H9 (cell line): ENCODE measurements at regions not wholly inside any gene's neighbourhood (a gene's known extent, or its start where the extent isn't known, plus 50 kb on each side); places are given as distances from the start of the nearest gene placed in this dataset.

Experiments
- DNase-seq: peaks from one replicate; pipeline ENCODE4 v3.0.0-alpha.2; 2017
- H2AFZ ChIP-seq: one replicate; pipeline ENCODE4 v1.6.1; 2013; ENCODE audit warnings: mild to moderate bottlenecking, low read length, control low read depth, moderate library complexity
- H2AK5ac ChIP-seq: 2 replicates; pipeline ENCODE4 v1.6.1; 2013; ENCODE audit warnings: low read length, control low read depth, mixed read lengths; ENCODE audit not compliant: insufficient read length
- H2BK120ac ChIP-seq: one replicate; pipeline ENCODE4 v1.6.1; 2013; ENCODE audit warnings: low read depth, mild to moderate bottlenecking, low read length, control low read depth, inconsistent platforms; ENCODE audit not compliant: poor library complexity, severe bottlenecking
- H2BK12ac ChIP-seq: 2 replicates; pipeline ENCODE4 v1.6.1; 2013; ENCODE audit warnings: low read length, control low read depth, mixed read lengths, low read depth; ENCODE audit not compliant: insufficient read length
- H2BK15ac ChIP-seq: 2 replicates; pipeline ENCODE4 v1.6.1; 2013; ENCODE audit warnings: low read depth, low read length, control low read depth
- H2BK20ac ChIP-seq: one replicate; pipeline ENCODE4 v1.6.1; 2013; ENCODE audit warnings: low read depth, mild to moderate bottlenecking, low read length, control low read depth, inconsistent platforms; ENCODE audit not compliant: poor library complexity, severe bottlenecking
- H2BK5ac ChIP-seq: 2 replicates; pipeline ENCODE4 v1.6.1; 2013; ENCODE audit warnings: low read length, control low read depth, mixed read lengths; ENCODE audit not compliant: insufficient read length
- H3K14ac ChIP-seq: 2 replicates; pipeline ENCODE4 v1.6.1; 2013; ENCODE audit warnings: low read length, control low read depth; ENCODE audit not compliant: insufficient read depth
- H3K18ac ChIP-seq: 2 replicates; pipeline ENCODE4 v1.6.1; 2013; ENCODE audit warnings: low read depth, mild to moderate bottlenecking, mixed read lengths, low read length, control low read depth; ENCODE audit not compliant: insufficient read length
- H3K23ac ChIP-seq: 2 replicates; pipeline ENCODE4 v1.6.1; 2013; ENCODE audit warnings: low read length, control low read depth, mixed read lengths, low read depth; ENCODE audit not compliant: insufficient read length
- H3K23me2 ChIP-seq: 2 replicates; pipeline ENCODE4 v1.6.1; 2013; ENCODE audit warnings: low read depth, mild to moderate bottlenecking, mixed read lengths, low read length, control low read depth; ENCODE audit not compliant: insufficient read length, poor library complexity, severe bottlenecking
- H3K27ac ChIP-seq: 2 replicates; pipeline ENCODE4 v1.5.1; 2013; ENCODE audit warnings: low read length, control low read depth, mixed read lengths, low read depth; ENCODE audit not compliant: insufficient read length
- H3K27me3 ChIP-seq: 2 replicates; pipeline ENCODE4 v1.6.1; 2013; ENCODE audit warnings: low read length, control low read depth, inconsistent platforms; ENCODE audit not compliant: insufficient read depth
- H3K4ac ChIP-seq: 2 replicates; pipeline ENCODE4 v1.6.1; 2013; ENCODE audit warnings: low read depth, mild to moderate bottlenecking, control low read depth, inconsistent platforms, low read length, moderate library complexity
- H3K4me1 ChIP-seq: 2 replicates; pipeline ENCODE4 v1.6.1; 2013; ENCODE audit warnings: low read length, control low read depth, inconsistent platforms; ENCODE audit not compliant: insufficient read depth
- H3K4me2 ChIP-seq: 2 replicates; pipeline ENCODE4 v1.6.1; 2013; ENCODE audit warnings: low read length, control low read depth, mixed read lengths; ENCODE audit not compliant: insufficient read length, insufficient read depth
- H3K56ac ChIP-seq: 2 replicates; pipeline ENCODE4 v1.6.1; 2013; ENCODE audit warnings: low read depth, mild to moderate bottlenecking, mixed read lengths, low read length, control low read depth; ENCODE audit not compliant: insufficient read length
- H3K79me1 ChIP-seq: 2 replicates; pipeline ENCODE4 v1.6.1; 2013; ENCODE audit warnings: low read depth, mild to moderate bottlenecking, moderate library complexity, low read length, control low read depth, inconsistent platforms; ENCODE audit not compliant: insufficient read depth, poor library complexity, severe bottlenecking
- H3K79me2 ChIP-seq: 2 replicates; pipeline ENCODE4 v1.6.1; 2013; ENCODE audit warnings: low read length, control low read depth, inconsistent platforms; ENCODE audit not compliant: insufficient read depth
- H3K9ac ChIP-seq: 2 replicates; pipeline ENCODE4 v1.6.1; 2013; ENCODE audit warnings: low read length, control low read depth, mixed read lengths; ENCODE audit not compliant: insufficient read length; ENCODE audit errors: extremely low read depth
- H3K9me3 ChIP-seq: one replicate; pipeline ENCODE4 v1.6.1; 2013; ENCODE audit warnings: low read depth, low read length, inconsistent platforms; ENCODE audit not compliant: control insufficient read depth
- H3T11ph ChIP-seq: one replicate; pipeline ENCODE4 v1.6.1; 2013; ENCODE audit warnings: mild to moderate bottlenecking, low read length, control low read depth, inconsistent platforms
- H4K20me1 ChIP-seq: one replicate; pipeline ENCODE4 v1.6.1; 2013; ENCODE audit not compliant: control insufficient read depth, insufficient read length, insufficient read depth
- H4K5ac ChIP-seq: 2 replicates; pipeline ENCODE4 v1.6.1; 2013; ENCODE audit warnings: low read depth, mild to moderate bottlenecking, mixed read lengths, low read length, control low read depth; ENCODE audit not compliant: insufficient read length
- H4K8ac ChIP-seq: replicated peaks from 2 replicates; pipeline ENCODE4 v1.6.1; 2013; ENCODE audit warnings: low read length, control low read depth, mixed read lengths, low read depth; ENCODE audit not compliant: insufficient read length
- H4K91ac ChIP-seq: 2 replicates; pipeline ENCODE4 v1.6.1; 2013; ENCODE audit warnings: low read depth, mild to moderate bottlenecking, moderate library complexity, mixed read lengths, low read length, control low read depth; ENCODE audit not compliant: insufficient read length
- H3K27ac Mint-ChIP-seq, 3 experiments: 2 replicates in 2 of 3; 3 replicates in 1 of 3; pipeline ENCODE4 v1.8.0; 2020 to 2021; ENCODE audit warnings: mixed read lengths in 3 of 3, mild to moderate bottlenecking in 1 of 3, moderate library complexity in 1 of 3
- H3K27me3 Mint-ChIP-seq: 2 replicates; pipeline ENCODE4 v1.8.0; 2021; ENCODE audit warnings: low read depth, mild to moderate bottlenecking, moderate library complexity, mixed read lengths
- H3K36me3 Mint-ChIP-seq, 3 experiments: 2 replicates in 2 of 3; 3 replicates in 1 of 3; pipeline ENCODE4 v1.8.0; 2020 to 2021; ENCODE audit warnings: low read depth in 3 of 3, mixed read lengths in 3 of 3; ENCODE audit not compliant: insufficient read depth in 1 of 3
- H3K4me1 Mint-ChIP-seq, 2 experiments: 2 replicates each; pipeline ENCODE4 v1.8.0; 2020; ENCODE audit warnings: mixed read lengths in 2 of 2
- H3K4me3 Mint-ChIP-seq, 2 experiments: 2 replicates in 1 of 2; 3 replicates in 1 of 2; pipeline ENCODE4 v1.8.0; 2020 to 2021; ENCODE audit warnings: mild to moderate bottlenecking in 2 of 2, mixed read lengths in 2 of 2, moderate library complexity in 1 of 2
- H3K9me3 Mint-ChIP-seq, 2 experiments: 2 replicates in 1 of 2; 3 replicates in 1 of 2; pipeline ENCODE4 v1.8.0; 2020; ENCODE audit warnings: mild to moderate bottlenecking in 2 of 2, mixed read lengths in 2 of 2, moderate library complexity in 1 of 2
- CTCF ChIP-seq: fragments of 200-600 bp; sonication (generic); conservative IDR thresholded peaks from 3 replicates; pipeline ENCODE4 v1.8.0; 2021; ENCODE audit warnings: antibody characterized with exemption, mild to moderate bottlenecking
- WGBS: extraction: QIAGEN DNeasy Blood & Tissue Kit; methylation state at CpG from one replicate; pipeline ENCODE4 v1.1.7; 2013; ENCODE audit warnings: missing lambda C conversion rate, low lambda C conversion rate, mixed read lengths; ENCODE audit not compliant: insufficient read length; ENCODE audit errors: extremely low coverage; 5-methylcytosine and 5-hydroxymethylcytosine counted together

DNA sequence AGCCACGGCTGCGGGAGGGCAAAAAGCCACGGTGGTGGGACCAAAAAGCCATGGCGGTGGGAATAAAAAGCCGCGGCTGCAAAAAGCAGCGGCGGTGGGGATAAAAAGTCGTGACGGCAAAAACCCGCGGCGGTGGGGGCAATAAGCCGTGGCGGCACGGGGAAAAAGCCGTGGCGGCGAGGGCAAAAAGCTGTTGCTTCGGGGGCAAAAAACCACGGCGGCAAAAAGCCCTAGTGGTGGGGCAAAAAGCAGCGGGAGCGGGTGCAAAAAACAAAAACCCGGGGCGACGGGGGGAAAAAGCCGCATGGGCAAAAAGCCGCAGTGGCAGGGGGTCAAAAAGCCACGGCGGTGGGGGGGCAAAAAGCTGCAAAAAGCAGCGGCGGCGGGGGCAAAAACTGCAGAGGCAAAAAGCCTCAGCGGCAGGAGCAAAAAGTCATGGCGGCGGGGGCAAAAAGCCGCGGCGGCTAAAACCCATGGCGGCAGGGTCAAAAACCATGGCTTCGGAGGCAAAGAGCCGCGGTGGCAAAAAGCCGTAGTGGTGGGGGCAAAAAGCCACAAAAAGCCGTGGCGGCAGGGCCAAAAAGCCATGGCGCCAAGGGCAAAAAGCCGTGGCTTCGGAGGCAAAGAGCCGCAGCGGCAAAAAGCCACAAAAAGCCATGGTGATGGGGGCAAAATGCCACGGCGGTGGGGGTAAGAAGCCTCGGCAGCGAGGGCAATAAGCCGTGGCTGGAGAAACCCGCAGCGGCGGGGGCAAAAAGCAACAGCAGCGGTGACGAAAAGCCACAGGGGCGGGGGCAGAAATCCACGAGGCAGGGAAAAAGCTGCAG is 525.8 kb downstream of the ZNF33B start:
- Histone ChIP-seq H3K4me1 (no peaks in the 10 kb centered on the region), H3K18ac (no peak overlapping the region), H2AK5ac (no peak overlapping the region), H2BK20ac (no peak overlapping the region), H4K91ac (no peak overlapping the region), H4K5ac (no peak overlapping the region), H3K79me2 (no peaks in the 10 kb centered on the region), H3T11ph (no peak overlapping the region), H4K8ac (no peak overlapping the region), H4K20me1 (no peaks in the 10 kb centered on the region), H2BK15ac (no peak overlapping the region), H3K23me2 (no peaks in the 10 kb centered on the region), H2AFZ (no peak overlapping the region), H3K56ac (no peak overlapping the region), H3K9me3 (no peaks in the 10 kb centered on the region), H3K14ac (no peak overlapping the region), H3K4me2 (no peak overlapping the region), H3K27ac (no peak overlapping the region), H2BK120ac (no peak overlapping the region), H3K79me1 (no peaks in the 10 kb centered on the region), H2BK12ac (no peak overlapping the region), H3K23ac (no peak overlapping the region), H3K4ac (no peak overlapping the region), H3K27me3 (no peaks in the 10 kb centered on the region), H3K9ac (no peak overlapping the region), H2BK5ac (no peak overlapping the region)
- H3K27ac Mint-ChIP-seq = no peak overlapping the region
- DNase-seq = no peak
- WGBS = no CpG with 5 or more reads among the region's 64 CpGs
- H3K36me3 Mint-ChIP-seq = peaks cover 5 to 11% (median 9%) of the 10 kb centered on the region in 3 experiments; a peak in 5 of 7 replicates
- H3K4me3 Mint-ChIP-seq = no peak overlapping the region
- no peaks in the 10 kb centered on the region; the same call in none of the 2 replicates for H3K27me3 Mint-ChIP-seq
- no peaks in the 10 kb centered on the region for H3K4me1 Mint-ChIP-seq
- no peak for TF ChIP-seq CTCF
- peaks cover 73 to 81% of the 10 kb centered on the region in 2 experiments for H3K9me3 Mint-ChIP-seq
